Mesothelial cell of epicardium (in vitro differentiated cells): ENCODE measurements at regions not wholly inside any gene's neighbourhood (a gene's known extent, or its start where the extent isn't known, plus 50 kb on each side); places are given as distances from the start of the nearest gene placed in this dataset.
"Not testable (repeated sequence)": the region's sequence is repeated elsewhere in the genome, so short reads cannot be mapped to it uniquely, and the experiment has no call there.

Experiments
- DNase-seq, 2 experiments: peaks; one replicate each; pipeline ENCODE4 v3.0.0; 2021; ENCODE audit warnings: low spot score in 2 of 2; ENCODE audit not compliant: unreplicated experiment in 2 of 2
- H3K27ac Mint-ChIP-seq: 2 replicates; pipeline ENCODE4 v1.8.0; 2021; ENCODE audit warnings: mixed read lengths
- H3K27me3 Mint-ChIP-seq: 2 replicates; pipeline ENCODE4 v1.8.0; 2021; ENCODE audit warnings: low read depth, mixed read lengths
- H3K36me3 Mint-ChIP-seq: 2 replicates; pipeline ENCODE4 v1.8.0; 2021; ENCODE audit warnings: mixed read lengths
- H3K4me1 Mint-ChIP-seq: 2 replicates; pipeline ENCODE4 v1.8.0; 2021; ENCODE audit warnings: mixed read lengths
- H3K4me3 Mint-ChIP-seq: 2 replicates; pipeline ENCODE4 v1.8.0; 2021; ENCODE audit warnings: mild to moderate bottlenecking, moderate library complexity, mixed read lengths
- H3K9me3 Mint-ChIP-seq: 2 replicates; pipeline ENCODE4 v1.8.0; 2021; ENCODE audit warnings: mixed read lengths
- TF ChIP-seq, protein P1 (sequence below): fragments of 200-600 bp; sonication (generic); IDR thresholded peaks from one replicate; pipeline ENCODE4 v1.5.0; 2021; ENCODE audit warnings: antibody characterized with exemption; ENCODE audit not compliant: unreplicated experiment

DNA sequence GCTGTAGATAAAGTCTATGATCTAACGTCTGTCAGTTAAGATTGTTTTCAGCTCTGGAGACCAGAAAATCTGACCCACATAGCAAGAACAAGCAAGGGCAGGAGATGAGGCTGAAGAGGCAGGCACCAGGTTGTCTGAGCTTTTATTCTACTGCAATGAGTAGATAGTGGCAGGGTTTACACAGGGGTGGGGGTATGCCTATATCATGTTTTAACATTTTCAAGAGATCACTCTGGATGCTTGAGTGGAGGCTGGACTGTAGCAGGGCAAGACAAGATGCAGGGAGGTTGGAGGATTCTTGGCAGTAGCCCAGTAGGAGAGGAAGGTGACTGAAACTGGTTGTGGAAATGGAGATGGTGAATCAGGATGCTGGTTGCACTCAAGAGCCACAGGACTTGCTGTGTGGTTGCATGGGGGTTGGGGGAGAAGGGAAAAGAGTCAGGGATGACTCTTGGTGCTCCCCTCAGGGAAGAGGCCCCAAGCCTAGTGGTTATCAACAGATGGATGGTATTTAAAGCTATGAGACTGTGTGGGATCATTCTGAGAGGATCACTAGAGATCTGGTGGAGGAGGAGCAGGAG is 143.1 kb upstream of the KCNJ18 start:
- H3K9me3 Mint-ChIP-seq = peaks cover 3% of the 10 kb centered on the region
- H3K27me3 Mint-ChIP-seq = peaks cover 39% of the 10 kb centered on the region
- H3K4me3 Mint-ChIP-seq = peak overlapping the region; percentile 15
- no peak for DNase-seq
- peaks cover 18% of the 10 kb centered on the region for H3K4me1 Mint-ChIP-seq
- no peak overlapping the region for H3K27ac Mint-ChIP-seq
- H3K36me3 Mint-ChIP-seq = no peaks in the 10 kb centered on the region
- TF ChIP-seq, protein P1, sequence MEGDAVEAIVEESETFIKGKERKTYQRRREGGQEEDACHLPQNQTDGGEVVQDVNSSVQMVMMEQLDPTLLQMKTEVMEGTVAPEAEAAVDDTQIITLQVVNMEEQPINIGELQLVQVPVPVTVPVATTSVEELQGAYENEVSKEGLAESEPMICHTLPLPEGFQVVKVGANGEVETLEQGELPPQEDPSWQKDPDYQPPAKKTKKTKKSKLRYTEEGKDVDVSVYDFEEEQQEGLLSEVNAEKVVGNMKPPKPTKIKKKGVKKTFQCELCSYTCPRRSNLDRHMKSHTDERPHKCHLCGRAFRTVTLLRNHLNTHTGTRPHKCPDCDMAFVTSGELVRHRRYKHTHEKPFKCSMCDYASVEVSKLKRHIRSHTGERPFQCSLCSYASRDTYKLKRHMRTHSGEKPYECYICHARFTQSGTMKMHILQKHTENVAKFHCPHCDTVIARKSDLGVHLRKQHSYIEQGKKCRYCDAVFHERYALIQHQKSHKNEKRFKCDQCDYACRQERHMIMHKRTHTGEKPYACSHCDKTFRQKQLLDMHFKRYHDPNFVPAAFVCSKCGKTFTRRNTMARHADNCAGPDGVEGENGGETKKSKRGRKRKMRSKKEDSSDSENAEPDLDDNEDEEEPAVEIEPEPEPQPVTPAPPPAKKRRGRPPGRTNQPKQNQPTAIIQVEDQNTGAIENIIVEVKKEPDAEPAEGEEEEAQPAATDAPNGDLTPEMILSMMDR = no peak

DNA sequence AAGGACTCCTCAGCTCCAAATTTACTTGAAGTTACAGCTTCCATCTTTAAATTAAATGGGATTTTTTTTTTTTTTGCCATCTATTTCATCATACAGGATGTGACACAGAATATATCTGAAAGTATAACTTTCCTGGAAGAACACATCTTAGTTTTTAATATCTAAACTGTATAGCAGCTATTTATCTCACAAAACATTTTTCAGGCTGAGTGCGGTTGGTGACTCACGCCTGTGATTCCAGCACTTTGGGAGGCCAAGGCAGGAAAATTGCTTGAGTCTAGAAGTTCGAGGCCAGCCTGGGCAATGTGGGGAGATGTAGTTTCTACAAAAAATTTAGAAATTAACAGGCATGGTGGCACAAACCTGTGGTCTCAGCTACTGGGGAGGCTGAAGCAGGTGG is 142.3 kb upstream of the KCNJ18 start:
- peaks cover 39% of the 10 kb centered on the region for H3K27me3 Mint-ChIP-seq
- peaks cover 18% of the 10 kb centered on the region for H3K4me1 Mint-ChIP-seq
- not testable (repeated sequence) for H3K27ac Mint-ChIP-seq, H3K9me3 Mint-ChIP-seq, H3K36me3 Mint-ChIP-seq, DNase-seq
- peak overlapping the region; percentile 77 for H3K4me3 Mint-ChIP-seq

DNA sequence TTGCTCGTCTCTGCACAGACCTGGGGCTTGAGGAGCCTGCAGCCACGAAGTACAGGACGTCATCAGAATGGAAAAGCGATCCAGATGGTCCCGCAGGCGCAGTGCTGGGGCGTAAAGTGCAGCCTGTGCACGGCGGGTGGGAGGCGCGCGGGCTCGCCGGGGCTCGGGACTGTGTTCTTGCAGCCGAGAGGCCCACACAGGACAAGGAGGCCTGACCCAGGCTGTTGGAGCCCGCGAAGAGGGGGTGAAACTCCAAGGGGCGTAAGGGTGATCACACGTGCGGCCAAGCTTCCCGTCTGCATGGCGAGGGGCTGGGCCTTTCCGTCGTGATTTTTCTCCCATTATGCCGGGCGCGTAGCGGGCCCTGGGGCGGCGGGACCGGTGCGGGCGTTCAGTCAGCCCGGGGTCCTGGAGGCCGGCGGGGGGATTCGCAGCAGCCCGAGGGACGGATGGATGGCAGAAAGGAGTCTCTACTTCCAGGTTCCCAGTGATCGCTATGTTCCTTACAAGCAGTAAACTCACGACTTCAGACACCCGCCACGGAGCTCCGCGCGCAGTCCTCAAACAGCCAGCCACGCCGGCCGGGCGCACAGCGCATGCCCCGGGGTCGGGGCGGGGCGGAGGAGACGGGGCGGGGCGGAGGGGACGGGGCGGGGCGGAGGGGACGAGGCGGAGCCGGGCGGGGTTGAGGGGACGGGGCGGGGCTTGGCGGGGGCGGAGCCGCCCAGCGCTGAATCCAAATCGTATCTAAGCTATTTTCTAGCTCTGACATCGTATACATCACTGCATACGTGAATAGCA is 141.0 kb upstream of the KCNJ18 start:
- peak overlapping the region; percentile 77 for H3K4me3 Mint-ChIP-seq
- no peak overlapping the region for H3K27ac Mint-ChIP-seq
- peaks cover 39% of the 10 kb centered on the region for H3K27me3 Mint-ChIP-seq
- peaks cover 18% of the 10 kb centered on the region for H3K4me1 Mint-ChIP-seq
- TF ChIP-seq, protein P1 = no peak
- H3K36me3 Mint-ChIP-seq = no peaks in the 10 kb centered on the region
- peak; percentile 65 to 80 for DNase-seq
- H3K9me3 Mint-ChIP-seq = peaks cover 12% of the 10 kb centered on the region

DNA sequence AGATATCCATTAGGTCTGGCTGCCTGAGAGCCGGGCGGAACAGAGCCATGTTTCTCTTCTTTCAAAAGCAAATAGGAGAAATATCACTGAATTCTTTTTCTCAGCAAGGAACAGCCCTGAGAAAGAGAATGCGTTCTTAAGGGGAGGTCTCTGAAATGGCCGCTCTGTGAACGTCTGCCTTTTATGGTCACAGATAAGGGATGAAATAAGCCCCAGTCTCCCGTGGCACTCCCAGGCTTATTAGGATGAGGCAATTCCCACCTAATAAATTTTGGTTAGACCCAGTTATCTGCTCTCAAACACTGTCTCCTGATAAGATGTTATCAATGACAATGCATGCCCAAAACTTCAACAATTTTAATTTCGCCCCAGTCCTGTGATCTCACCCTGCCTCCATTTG is 133.4 kb upstream of the KCNJ18 start:
- DNase-seq, H3K4me1 Mint-ChIP-seq, H3K4me3 Mint-ChIP-seq, H3K36me3 Mint-ChIP-seq, H3K27ac Mint-ChIP-seq, H3K27me3 Mint-ChIP-seq: not testable (repeated sequence)
- peaks cover 50% of the 10 kb centered on the region for H3K9me3 Mint-ChIP-seq

DNA sequence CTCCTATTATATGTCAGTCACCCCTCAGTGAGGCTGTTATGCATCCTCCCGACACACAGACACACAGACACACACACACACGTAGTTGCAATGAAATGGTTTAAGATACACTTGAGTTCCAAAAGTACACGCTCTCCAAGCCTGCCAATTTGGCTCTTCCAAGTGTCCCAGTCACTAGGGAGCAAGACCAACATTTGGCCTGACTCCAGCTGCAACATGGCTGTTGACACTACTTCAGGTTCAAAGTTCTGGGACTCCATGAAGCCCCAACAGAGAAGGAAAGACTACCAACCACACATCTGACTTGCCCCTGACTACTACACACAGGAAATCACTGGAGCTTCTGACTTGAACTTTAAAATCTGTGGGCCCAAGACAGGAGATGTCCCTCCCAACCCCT is 128.1 kb upstream of the KCNJ18 start:
- Mint-ChIP-seq H3K9me3 (peaks cover 66% of the 10 kb centered on the region), H3K4me1 (no peaks in the 10 kb centered on the region), H3K4me3 (no peak overlapping the region), H3K36me3 (peaks cover 3% of the 10 kb centered on the region), H3K27ac (no peak overlapping the region), H3K27me3 (no peaks in the 10 kb centered on the region)
- no peak for DNase-seq
- TF ChIP-seq, protein P1 = no peak

DNA sequence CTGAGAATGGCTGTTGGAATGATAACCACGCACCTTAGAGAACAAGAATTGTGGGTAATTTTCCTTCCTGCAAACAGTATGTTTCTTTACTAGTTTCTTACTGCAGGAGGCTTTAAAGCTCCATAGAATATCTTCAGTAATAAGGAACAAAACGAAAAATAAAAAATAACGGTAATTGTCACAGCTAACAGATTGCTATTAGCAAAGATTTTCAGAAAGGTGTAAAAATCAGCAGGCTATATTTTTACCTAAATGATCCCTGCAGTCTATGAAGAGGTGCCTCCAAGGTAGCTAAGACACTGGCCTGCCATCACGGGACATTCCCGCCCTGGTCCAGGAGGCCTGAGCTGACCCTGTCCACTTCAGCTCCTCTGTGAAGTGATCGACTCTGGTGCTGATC is 127.6 kb upstream of the KCNJ18 start:
- H3K27ac Mint-ChIP-seq, H3K4me3 Mint-ChIP-seq, H3K36me3 Mint-ChIP-seq, H3K4me1 Mint-ChIP-seq, H3K27me3 Mint-ChIP-seq, DNase-seq: not testable (repeated sequence)
- peaks cover 69% of the 10 kb centered on the region for H3K9me3 Mint-ChIP-seq

DNA sequence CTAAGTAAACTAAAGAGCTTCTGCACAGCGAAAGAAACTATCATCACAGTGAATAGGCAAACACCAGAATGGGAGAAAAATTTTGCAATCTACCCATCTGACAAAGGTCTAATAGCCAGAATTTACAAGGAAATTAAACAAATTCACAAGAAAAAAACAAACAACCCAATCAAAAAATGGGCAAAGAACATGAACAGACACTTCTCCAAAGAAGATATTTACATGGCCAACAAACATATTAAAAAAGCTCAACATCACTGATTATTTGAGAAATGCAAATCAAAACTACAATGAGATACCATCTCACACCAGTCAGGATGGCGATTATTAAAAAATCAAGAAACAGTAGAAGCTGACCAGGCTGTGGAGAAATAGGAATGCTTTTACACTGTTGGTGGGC is 121.9 kb upstream of the KCNJ18 start:
- not testable (repeated sequence) for H3K27ac Mint-ChIP-seq, H3K4me3 Mint-ChIP-seq, DNase-seq, H3K4me1 Mint-ChIP-seq, H3K36me3 Mint-ChIP-seq, H3K27me3 Mint-ChIP-seq
- H3K9me3 Mint-ChIP-seq = peaks cover 54% of the 10 kb centered on the region

DNA sequence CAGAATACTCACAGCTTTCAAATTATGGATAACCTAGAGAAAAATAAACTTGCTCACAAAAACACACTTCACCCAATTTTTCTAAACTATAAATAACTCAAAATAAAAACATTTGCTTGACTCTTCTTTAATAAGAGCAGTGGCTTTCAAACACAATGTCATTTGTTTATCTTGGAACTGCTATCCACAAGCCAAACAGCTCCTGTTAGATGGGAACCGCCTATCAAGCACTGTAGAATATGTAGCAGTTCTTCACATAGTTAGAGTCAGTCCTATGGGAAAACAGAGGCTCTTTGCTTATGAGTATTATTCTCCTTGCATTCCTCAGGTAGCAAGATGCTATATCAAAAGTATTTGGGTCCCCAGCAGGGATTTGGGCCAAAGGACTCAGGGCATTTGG is 120.2 kb upstream of the KCNJ18 start:
- H3K36me3 Mint-ChIP-seq, H3K27ac Mint-ChIP-seq, DNase-seq, H3K4me3 Mint-ChIP-seq, H3K4me1 Mint-ChIP-seq, H3K27me3 Mint-ChIP-seq: not testable (repeated sequence)
- H3K9me3 Mint-ChIP-seq = peaks cover 50% of the 10 kb centered on the region

DNA sequence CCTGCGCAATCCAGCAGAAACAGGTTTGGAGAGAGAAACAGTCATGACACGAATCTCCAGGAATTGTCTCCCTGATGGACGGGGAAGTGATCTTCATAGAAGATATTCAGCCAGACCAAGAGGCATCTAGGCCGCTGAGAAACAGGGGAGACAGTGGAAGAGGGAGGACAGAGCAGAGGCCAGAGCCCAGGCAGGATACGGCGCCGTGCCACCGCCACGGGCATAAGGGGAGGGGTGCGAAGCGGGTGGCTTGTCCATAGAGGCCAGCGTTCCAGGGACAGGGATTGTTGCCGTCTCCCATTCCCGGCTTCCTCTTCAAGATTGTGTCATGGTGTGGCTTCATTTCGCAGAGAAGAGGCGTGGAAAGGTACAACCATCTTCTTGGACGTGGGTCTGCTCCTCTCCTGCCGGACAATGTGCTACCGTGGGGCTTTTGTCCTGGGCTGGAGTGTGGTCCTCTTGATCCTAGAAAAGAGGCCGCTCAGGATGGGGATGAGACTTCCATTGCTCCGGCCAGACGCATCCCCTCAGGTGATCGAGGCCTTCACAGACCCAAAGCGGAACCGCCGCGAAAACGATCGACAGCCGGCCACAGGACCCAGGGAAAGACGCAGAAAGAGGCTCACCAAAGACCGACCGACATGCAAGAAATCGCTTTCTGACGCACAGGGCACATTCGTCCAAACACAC is 118.9 kb upstream of the KCNJ18 start:
- H3K9me3 Mint-ChIP-seq = peaks cover 49% of the 10 kb centered on the region
- not testable (repeated sequence) for H3K4me1 Mint-ChIP-seq

More for the DNA sequence above, 118.9 kb upstream of the KCNJ18 start:
- not testable (repeated sequence) for H3K27me3 Mint-ChIP-seq, H3K27ac Mint-ChIP-seq, H3K36me3 Mint-ChIP-seq, H3K4me3 Mint-ChIP-seq, DNase-seq
